AG04450 (cell line): ENCODE measurements at regions not wholly inside any gene's neighbourhood (a gene's known extent, or its start where the extent isn't known, plus 50 kb on each side); places are given as distances from the start of the nearest gene placed in this dataset.

ENCODE experiments used
- CTCF ChIA-PET: fragments of 300-600, 350-600 bp; formaldehyde crosslinking; extraction: SDS; loops from one replicate; lab custom pipeline; 2022; ENCODE audit warnings: antibody characterized with exemption, inconsistent platforms; lab: Charles Lee
- POLR2A ChIA-PET: fragments of 350-600 bp; formaldehyde crosslinking; extraction: SDS; loops from one replicate; lab custom pipeline; 2021; ENCODE audit warnings: antibody characterized with exemption, inconsistent platforms; lab: Yijun Ruan, JAX
- DNase-seq: peaks from one replicate; pipeline ENCODE4 v3.0.0-alpha.2; 2011; ENCODE audit warnings: low read depth, low spot score
- H3K27ac ChIP-seq: one replicate; pipeline ENCODE4 v1.5.1; 2012; ENCODE audit warnings: low read depth, low read length, control low read depth
- H3K27me3 ChIP-seq: one replicate; pipeline ENCODE4 v1.6.0; 2012; ENCODE audit warnings: low read length; ENCODE audit not compliant: control insufficient read depth, insufficient read depth
- H3K4me3 ChIP-seq: 2 replicates; pipeline ENCODE4 v1.5.1; 2011; ENCODE audit warnings: mild to moderate bottlenecking, low read depth, low read length, control low read depth
- H3K9me3 ChIP-seq: 2 replicates; pipeline ENCODE4 v1.5.1; 2012; ENCODE audit warnings: low read length; ENCODE audit not compliant: control insufficient read depth, insufficient read depth
- TF ChIP-seq, protein P1 (sequence below): IDR thresholded peaks from 2 replicates; pipeline ENCODE4 v1.5.1; 2011; ENCODE audit warnings: low read depth, low read length, control low read depth, inconsistent platforms

DNA sequence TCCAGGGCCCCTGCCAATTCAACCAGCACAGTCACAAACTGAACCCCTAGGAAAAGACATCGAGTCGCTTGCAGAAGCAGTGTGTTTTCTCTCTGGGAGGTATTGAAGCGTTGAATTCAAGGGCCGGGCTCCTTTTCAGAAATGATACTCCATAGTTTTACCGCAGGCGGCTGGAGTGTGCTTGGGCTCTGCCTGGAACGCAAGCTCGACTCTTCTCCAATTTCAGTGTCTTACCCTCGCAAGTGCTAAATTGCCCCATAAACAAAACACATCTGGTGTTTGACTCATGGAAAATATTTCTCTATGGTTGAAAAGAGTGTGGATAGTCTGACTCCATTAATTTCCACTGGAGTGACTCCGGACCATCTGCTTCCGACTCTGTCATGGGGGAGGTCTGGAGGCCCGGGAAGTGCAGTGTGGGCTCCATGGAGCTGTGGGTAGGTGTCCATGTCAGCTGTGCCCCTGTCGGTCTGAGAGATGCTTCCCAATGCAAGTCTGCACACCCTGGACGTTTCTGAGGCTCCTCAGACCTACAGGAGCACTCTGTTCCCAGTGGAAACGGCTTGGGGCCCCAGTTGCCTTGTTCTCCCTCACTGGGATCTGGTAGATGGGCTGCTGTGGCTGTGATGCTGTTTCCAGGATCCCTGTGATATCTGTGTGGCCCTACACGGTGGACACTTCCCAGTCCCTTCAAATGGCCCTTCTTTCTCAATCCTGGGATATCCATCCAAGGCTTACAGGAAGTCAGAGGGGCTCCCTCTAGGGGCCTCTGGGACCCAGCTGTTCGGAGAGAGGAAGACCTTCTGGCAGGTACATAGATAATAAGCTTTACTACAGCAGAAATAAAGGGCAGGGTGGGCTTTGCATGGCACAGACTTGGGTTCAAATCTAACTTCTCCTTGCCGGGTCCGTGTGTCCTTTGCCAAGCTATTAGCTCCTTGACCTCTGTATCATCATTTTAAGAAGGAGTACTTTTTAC, 119.8 kb upstream of the CDH13 start:
- Histone ChIP-seq H3K27ac (no peak overlapping the region), H3K9me3 (peaks cover 5% of the 10 kb centered on the region; the same call in 1 of the 2 replicates), H3K4me3 (no peak overlapping the region), H3K27me3 (no peaks in the 10 kb centered on the region)
- ChIA-PET CTCF (no interaction called here), POLR2A (no interaction called here)
- TF ChIP-seq, protein P1, sequence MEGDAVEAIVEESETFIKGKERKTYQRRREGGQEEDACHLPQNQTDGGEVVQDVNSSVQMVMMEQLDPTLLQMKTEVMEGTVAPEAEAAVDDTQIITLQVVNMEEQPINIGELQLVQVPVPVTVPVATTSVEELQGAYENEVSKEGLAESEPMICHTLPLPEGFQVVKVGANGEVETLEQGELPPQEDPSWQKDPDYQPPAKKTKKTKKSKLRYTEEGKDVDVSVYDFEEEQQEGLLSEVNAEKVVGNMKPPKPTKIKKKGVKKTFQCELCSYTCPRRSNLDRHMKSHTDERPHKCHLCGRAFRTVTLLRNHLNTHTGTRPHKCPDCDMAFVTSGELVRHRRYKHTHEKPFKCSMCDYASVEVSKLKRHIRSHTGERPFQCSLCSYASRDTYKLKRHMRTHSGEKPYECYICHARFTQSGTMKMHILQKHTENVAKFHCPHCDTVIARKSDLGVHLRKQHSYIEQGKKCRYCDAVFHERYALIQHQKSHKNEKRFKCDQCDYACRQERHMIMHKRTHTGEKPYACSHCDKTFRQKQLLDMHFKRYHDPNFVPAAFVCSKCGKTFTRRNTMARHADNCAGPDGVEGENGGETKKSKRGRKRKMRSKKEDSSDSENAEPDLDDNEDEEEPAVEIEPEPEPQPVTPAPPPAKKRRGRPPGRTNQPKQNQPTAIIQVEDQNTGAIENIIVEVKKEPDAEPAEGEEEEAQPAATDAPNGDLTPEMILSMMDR, result no peak
- no peak for DNase-seq

DNA sequence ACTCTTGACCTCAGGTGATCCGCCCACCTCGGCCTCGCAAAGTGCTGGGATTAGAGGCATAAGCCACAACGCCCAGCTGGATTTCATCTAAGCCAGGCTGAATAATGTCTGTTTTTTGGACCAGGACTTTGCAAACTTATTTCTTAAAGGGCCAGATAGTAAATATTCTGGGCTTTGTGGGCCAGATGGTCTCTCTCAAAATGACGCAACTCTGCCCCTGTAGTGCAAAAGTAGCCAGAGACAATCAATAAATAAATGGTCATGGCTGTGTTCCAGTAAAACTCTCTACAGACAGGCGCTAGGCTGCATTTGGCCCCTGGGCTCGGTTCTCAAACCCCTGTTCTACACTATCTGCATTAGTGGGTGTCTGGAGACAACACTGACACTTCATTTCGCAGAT, 121.9 kb upstream of the CDH13 start:
- Histone ChIP-seq H3K27me3 (no peaks in the 10 kb centered on the region), H3K27ac (no peak overlapping the region), H3K9me3 (peaks cover 5% of the 10 kb centered on the region; the same call in 1 of the 2 replicates), H3K4me3 (no peak overlapping the region)
- no peak for DNase-seq
- ChIA-PET CTCF (interaction anchor here (1.4 kb wide), 1 partner anchor 49 kb away, joined by 5 read pairs; no protein-coding TSS in a partner anchor), POLR2A (no interaction called here)
- TF ChIP-seq, protein P1, result no peak

DNA sequence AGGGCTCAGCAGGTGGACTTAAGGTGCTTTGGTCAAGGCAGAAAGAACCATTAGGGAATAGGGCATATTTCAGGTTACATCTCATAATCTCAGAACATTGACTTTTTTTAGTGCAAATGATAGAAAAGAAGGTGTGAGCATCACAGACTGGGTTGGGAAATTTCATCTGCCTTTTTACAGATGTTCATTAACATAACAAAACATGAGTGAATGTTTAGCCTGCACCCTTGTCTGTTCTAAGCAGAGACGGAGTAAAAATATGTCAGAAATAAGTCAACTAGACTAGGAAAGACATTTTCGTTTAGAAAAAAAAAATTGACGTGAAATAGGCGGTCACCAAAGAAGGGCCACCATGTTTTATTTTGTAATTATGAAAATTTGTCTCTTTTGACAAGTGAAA, 127.5 kb upstream of the CDH13 start:
- POLR2A ChIA-PET, result no interaction called here
- DNase-seq, result no peak
- peaks cover 2% of the 10 kb centered on the region for H3K27me3 ChIP-seq
- no peak overlapping the region for H3K27ac ChIP-seq
- TF ChIP-seq, protein P1, result no peak
- no peaks in the 10 kb centered on the region for H3K9me3 ChIP-seq
- no peak overlapping the region for H3K4me3 ChIP-seq
- CTCF ChIA-PET, result no interaction called here

DNA sequence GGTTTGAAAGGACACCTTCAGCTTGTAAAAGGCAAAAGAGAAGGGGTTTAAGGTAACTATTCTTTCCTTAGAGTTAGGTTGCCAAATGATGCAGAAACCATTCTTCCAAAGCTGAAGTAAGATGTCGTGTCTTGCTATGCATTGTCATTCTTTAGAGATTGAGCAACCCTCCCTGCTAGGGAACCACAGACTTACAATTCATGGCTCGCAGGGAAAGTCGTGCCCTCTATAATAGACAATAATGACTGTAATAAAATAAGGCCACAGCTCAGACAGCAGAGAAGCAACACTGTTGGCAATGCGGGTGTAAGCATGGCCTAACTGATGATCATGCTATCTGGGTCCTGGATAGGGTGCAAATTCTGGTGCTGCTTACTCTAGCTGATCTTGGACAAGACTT, 129.6 kb upstream of the CDH13 start:
- ChIA-PET POLR2A (no interaction called here), CTCF (no interaction called here)

More for the DNA sequence above, 129.6 kb upstream of the CDH13 start:
- no peak for DNase-seq
- no peak overlapping the region for H3K27ac ChIP-seq
- TF ChIP-seq, protein P1, result no peak
- peaks cover 2% of the 10 kb centered on the region for H3K27me3 ChIP-seq
- H3K4me3 ChIP-seq, result no peak overlapping the region
- H3K9me3 ChIP-seq, result no peaks in the 10 kb centered on the region
